Fibroblast of lung (primary cell): ENCODE measurements at regions not wholly inside any gene's neighbourhood (a gene's known extent, or its start where the extent isn't known, plus 50 kb on each side); places are given as distances from the start of the nearest gene placed in this dataset.
"Not testable (repeated sequence)": the region's sequence is repeated elsewhere in the genome, so short reads cannot be mapped to it uniquely, and the experiment has no call there.

Experiments used
- DNase-seq, 2 donors: peaks; one replicate each; pipeline versions ENCODE4 v3.0.0 to v3.0.0-alpha.2; 2010; ENCODE audit warnings: low read depth in 2 of 2
- H2AFZ ChIP-seq: 2 replicates; pipeline ENCODE4 v1.5.1; 2012; ENCODE audit warnings: low read length, control low read depth, inconsistent platforms
- H3K27ac ChIP-seq: 2 replicates; pipeline ENCODE4 v1.5.1; 2011; ENCODE audit warnings: low read length, control low read depth; ENCODE audit not compliant: insufficient read depth
- H3K27me3 ChIP-seq: 2 replicates; pipeline ENCODE4 v1.5.1; 2011; ENCODE audit warnings: mild to moderate bottlenecking, low read length; ENCODE audit not compliant: control insufficient read depth, insufficient read depth
- H3K36me3 ChIP-seq: 2 replicates; pipeline ENCODE4 v1.5.1; 2011; ENCODE audit warnings: low read length; ENCODE audit not compliant: control insufficient read depth, insufficient read depth
- H3K4me1 ChIP-seq: 2 replicates; pipeline ENCODE4 v1.5.1; 2011; ENCODE audit warnings: low read length; ENCODE audit not compliant: control insufficient read depth, insufficient read depth; ENCODE audit errors: extremely low read depth
- H3K4me2 ChIP-seq: 2 replicates; pipeline ENCODE4 v1.5.1; 2011; ENCODE audit warnings: low read length, control low read depth; ENCODE audit not compliant: insufficient read depth; ENCODE audit errors: extremely low read depth
- H3K4me3 ChIP-seq, 4 experiments: fragments of 200-600 bp in 1 of 4; sonication (generic) in 1 of 4; replicated peaks in 1 of 4; 2 replicates each; pipeline ENCODE4 v1.5.1; 2011 to 2016; ENCODE audit warnings: low read length in 4 of 4, low read depth in 3 of 4, mild to moderate bottlenecking in 3 of 4, control low read depth in 2 of 4, inconsistent platforms in 1 of 4, mixed read lengths in 1 of 4; ENCODE audit not compliant: insufficient read depth in 1 of 4; ENCODE audit errors: control extremely low read depth in 1 of 4
- H3K79me2 ChIP-seq: 2 replicates; pipeline ENCODE4 v1.5.1; 2012; ENCODE audit warnings: mild to moderate bottlenecking, low read length, inconsistent platforms; ENCODE audit not compliant: control insufficient read depth, insufficient read depth
- H3K9ac ChIP-seq: 2 replicates; pipeline ENCODE4 v1.5.1; 2011; ENCODE audit warnings: mild to moderate bottlenecking, low read length, control low read depth; ENCODE audit not compliant: insufficient read depth
- H3K9me3 ChIP-seq: 2 replicates; pipeline ENCODE4 v1.5.1; 2012; ENCODE audit warnings: low read depth, low read length; ENCODE audit not compliant: control insufficient read depth, insufficient read depth
- H4K20me1 ChIP-seq: 2 replicates; pipeline ENCODE4 v1.5.1; 2011; ENCODE audit warnings: low read length; ENCODE audit not compliant: control insufficient read depth, insufficient read depth; ENCODE audit errors: extremely low read depth
- CTCF ChIP-seq, 2 donors: IDR thresholded peaks in 1 of 2; conservative IDR thresholded peaks in 1 of 2; 1 replicate in 1 of 2; 2 replicates in 1 of 2; pipeline ENCODE4 v1.5.1; 2011 to 2012; ENCODE audit warnings: low read length in 2 of 2, control low read depth in 1 of 2, inconsistent platforms in 1 of 2, low read depth in 1 of 2, mild to moderate bottlenecking in 1 of 2
- EZH2 ChIP-seq: IDR thresholded peaks from 2 replicates; pipeline ENCODE4 v1.5.1; 2012; ENCODE audit warnings: low read length, control low read depth, mild to moderate bottlenecking; ENCODE audit errors: missing control alignments

GRCh38 chr17:78294776-78295175 lies 63.3 kb downstream of the TMEM235 start:
- Histone ChIP-seq H3K9me3 (no peaks in the 10 kb centered on the region), H3K27ac (no peak overlapping the region), H2AFZ (no peak overlapping the region), H3K36me3 (no peaks in the 10 kb centered on the region), H3K9ac (no peak overlapping the region), H3K4me3 (no peak overlapping the region), H4K20me1 (no peaks in the 10 kb centered on the region), H3K4me1 (peaks cover 5% of the 10 kb centered on the region), H3K79me2 (no peaks in the 10 kb centered on the region), H3K4me2 (no peak overlapping the region), H3K27me3 (no peaks in the 10 kb centered on the region)
- TF ChIP-seq CTCF (conservative IDR thresholded peaks at IDR 0.05 in 1 of 2, IDR thresholded peaks at IDR 0.05 in 1 of 2; ENCODE audit: low read depth in 1 of 2, low read length in 2 of 2) = no peak
- TF ChIP-seq EZH2 = no peak
- DNase-seq = peak; percentile 21 to 78

- DNase-seq = no peak
- H3K4me1 ChIP-seq = peaks cover 5% of the 10 kb centered on the region
- no peaks in the 10 kb centered on the region for H4K20me1 ChIP-seq
- no peak overlapping the region for H3K4me3 ChIP-seq
- no peaks in the 10 kb centered on the region for H3K27me3 ChIP-seq
- no peak overlapping the region for H3K4me2 ChIP-seq
- TF ChIP-seq CTCF (conservative IDR thresholded peaks at IDR 0.05 in 1 of 2, IDR thresholded peaks at IDR 0.05 in 1 of 2; ENCODE audit: low read depth in 1 of 2, low read length in 2 of 2) (no peak), EZH2 (no peak)
- no peaks in the 10 kb centered on the region for H3K79me2 ChIP-seq
- H2AFZ ChIP-seq = no peak overlapping the region
- H3K36me3 ChIP-seq = no peaks in the 10 kb centered on the region
- no peak overlapping the region for H3K27ac ChIP-seq
- no peak overlapping the region for H3K9ac ChIP-seq
- no peaks in the 10 kb centered on the region for H3K9me3 ChIP-seq
Observed at GRCh38 chr17:78294356-78294755, 62.9 kb downstream of the TMEM235 start.

- H3K4me2 ChIP-seq, H3K27ac ChIP-seq, H3K4me3 ChIP-seq, H3K79me2 ChIP-seq, H3K27me3 ChIP-seq, H3K9ac ChIP-seq, H3K9me3 ChIP-seq, H4K20me1 ChIP-seq, H2AFZ ChIP-seq, H3K4me1 ChIP-seq, DNase-seq, H3K36me3 ChIP-seq: not testable (repeated sequence)
Observed at GRCh38 chr17:78293151-78293550, 61.7 kb downstream of the TMEM235 start.
